NCI-H1436 (cell line): ENCODE measurements at regions not wholly inside any gene's neighbourhood (a gene's known extent, or its start where the extent isn't known, plus 50 kb on each side); places are given as distances from the start of the nearest gene placed in this dataset.
"Not testable (repeated sequence)": the region's sequence is repeated elsewhere in the genome, so short reads cannot be mapped to it uniquely, and the experiment has no call there.

Experiments
- DNase-seq: peaks from one replicate; lab custom pipeline; 2025; lab: John Stamatoyannopoulos, UW

DNA sequence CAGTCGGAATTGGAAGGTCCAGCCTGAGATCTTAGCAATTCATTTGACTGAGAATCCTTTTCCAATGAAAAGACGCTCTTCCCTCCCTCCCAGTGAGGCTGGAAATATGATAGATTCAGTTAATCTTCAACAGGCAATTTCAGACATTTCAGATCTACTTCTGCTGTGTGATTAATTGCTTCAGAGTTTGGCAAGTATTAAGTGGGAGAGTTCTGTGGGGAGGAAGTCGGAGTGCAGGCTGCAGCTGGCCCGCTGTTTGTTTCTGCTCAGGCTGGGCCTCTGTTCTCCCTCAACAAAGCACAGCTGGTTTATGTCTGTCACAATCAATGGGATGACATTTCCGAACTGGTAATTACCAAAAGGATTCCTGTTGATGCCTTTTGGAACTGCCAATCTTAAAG is 178.2 kb downstream of the NDFIP2 start:
- no peak for DNase-seq

DNA sequence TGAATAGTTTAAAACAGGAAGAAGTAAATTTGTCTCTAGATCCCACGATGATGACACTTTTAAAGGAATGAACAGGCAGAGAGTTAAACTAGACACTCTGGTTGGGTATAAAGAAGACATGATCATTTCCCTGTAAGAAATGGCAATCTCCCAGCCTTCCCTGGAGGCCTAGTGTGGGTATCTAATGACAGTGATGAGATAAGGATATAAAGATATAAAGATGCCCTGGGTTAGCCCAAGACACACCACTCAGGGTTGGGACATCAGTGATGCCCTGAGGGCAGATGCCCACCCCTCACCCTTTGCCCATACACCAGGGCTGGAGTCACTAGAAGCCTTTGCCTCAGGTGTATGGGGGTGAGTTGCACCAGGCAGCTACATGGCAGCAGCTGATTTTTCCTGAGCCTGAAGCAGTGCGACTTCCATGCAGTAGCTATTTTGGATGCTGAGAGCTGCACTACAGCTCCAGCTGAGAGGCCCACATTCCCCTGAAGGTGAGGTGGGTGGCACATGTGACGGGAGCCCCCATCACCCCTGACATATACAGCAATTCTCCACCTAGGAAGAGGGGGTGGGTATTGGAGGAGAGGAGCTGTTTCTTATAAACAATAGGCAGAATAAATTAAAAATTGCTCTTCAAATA is 177.5 kb downstream of the NDFIP2 start:
- DNase-seq = no peak

DNA sequence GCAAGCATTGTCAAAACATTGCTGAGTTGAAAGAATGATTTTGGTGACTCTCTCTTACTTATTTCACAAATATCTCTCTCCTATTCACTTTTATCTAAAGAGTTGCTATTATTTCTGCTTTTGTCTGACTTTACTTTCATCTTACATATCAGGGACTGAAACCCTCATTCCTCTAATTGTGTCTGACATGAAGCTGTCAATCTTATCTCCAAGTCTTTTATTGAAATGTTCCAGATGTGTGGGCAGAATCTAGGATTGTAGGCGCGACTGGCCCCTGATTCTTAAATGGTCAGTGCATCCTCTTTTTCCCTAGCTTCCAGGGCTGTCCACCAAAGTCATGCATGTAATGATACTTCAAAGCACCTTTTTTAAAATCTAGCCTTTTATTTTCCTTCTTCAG is 174.6 kb downstream of the NDFIP2 start:
- no peak for DNase-seq

DNA sequence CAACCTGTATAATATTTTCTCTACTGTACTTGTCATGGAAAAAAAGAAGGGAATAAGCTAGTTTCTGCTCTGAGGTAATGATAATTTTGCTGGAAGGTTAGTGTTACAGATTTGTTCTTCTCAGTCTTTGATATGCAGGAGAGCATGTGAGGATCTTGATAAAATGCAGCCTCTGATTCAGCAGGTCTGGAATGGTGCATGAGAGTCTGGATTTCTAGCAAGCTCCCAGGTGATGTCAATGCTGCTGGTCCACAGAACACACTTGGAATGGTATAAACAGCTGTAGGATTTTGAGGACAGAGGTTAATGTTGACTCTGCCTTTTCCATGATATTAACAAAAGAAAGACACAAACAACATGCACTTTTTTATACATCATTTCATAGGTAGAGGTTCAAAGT is 173.6 kb downstream of the NDFIP2 start:
- DNase-seq = no peak

DNA sequence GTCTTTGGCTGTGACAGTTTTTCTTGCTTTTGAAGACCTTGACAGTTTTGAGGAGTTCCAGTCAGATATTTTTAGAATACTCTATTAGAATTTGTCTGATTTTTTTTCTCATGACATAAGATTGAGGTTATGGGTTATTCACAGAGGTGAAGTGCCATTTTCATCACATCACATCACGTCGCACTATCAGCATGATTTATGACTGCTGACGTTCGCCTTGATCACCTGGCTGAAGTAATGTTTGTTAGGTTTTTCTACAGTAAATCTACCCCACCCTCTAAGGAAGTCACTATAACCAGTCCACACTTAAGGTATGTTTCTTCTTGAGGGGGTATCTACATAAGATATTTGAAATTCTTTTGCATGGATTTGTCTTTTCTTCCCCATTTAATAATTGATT is 169.7 kb downstream of the NDFIP2 start:
- DNase-seq = no peak

DNA sequence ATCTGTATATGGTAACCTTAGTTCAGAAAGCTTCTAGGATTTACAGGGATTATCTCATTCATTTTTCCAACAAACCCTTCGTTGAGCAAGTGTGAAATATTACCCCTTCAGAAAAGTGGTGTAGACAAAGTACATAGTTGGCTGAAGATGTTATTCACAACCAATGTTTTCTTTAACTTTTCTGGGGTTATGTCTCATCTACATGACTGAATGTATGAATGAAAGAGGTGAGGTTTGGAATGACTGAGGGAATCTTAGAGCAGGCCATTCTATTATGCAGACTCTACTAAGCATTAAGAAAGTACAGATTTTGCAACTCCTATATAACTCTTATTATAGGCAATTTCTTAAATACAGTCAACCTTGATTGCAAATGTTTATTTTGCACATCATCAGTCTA is 167.2 kb downstream of the NDFIP2 start:
- no peak for DNase-seq

DNA sequence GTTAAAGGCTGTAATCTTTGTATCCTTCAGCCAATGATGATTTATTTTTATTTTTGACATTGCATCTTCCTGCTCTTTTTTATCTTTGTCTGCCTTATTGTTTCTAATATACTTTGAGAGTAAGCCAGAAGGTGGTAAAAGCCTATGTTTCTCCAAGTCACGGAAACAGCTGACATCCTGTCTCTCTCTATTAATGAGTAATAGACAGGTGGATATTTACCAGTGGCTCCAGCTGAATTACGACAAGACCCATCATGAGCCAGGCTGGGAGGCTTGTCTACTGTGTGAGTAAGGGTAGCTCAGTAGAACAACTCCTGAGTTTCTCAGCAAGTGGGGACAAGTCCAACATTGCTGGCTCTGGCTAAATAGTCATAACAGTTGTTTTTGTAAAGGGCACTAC is 166.6 kb downstream of the NDFIP2 start:
- peak; percentile 32 for DNase-seq

DNA sequence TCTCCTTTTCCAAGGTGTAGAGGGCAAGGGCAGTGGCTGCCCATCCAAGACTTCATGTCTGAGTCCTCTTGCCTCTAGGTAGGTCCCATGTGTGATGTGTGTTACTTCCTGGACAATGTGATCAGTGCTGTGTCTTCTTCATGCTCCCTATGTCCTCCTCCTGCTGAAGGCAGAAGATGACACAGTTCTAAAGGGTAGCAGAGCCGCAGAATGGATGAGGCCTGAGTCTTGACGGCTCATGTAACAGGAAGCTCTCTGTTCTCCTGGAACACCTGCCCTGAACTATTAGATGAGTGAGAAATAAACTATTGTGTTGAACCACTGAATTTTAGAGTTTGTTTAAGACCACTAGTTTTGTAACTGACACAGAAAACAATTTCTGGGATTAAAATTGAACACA is 165.9 kb downstream of the NDFIP2 start:
- DNase-seq = no peak

DNA sequence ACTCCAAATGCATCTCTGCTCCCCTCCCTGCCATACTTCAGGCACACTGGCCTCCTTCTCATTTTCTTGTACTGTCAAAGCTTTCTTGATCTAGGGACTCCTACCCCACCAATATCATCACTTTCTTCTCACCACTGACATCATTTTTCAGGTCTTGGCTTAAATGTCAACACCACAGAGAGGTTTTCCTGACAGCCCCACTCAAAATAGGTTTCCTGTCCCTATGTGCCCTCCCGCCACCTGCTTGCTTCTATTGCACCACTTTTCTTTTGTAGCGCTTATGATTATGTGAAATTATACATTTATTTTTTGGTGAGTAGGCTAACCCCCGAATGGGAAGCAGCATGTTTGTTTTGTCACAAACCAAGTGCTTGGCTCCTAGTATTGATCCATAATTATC is 164.6 kb downstream of the NDFIP2 start:
- DNase-seq = peak; percentile 36

DNA sequence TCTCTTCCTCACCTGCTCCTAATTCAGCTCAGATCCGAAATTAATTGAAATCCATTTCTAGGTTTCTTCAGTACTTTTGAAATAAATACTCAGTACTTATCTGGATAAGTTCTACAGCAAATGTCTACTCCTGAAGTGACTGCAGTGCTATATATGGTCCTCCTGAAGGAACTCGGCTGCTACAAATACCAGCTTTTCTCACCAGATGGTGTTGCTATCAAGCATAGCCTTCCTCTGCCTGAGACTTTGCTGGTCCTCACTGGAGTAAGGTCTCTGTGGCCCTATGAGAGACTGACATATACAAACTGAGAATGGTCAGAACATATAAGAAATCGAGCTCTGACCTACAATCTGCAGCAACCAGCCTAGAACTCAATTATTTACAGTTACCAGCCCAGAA is 161.6 kb downstream of the NDFIP2 start:
- no peak for DNase-seq

DNA sequence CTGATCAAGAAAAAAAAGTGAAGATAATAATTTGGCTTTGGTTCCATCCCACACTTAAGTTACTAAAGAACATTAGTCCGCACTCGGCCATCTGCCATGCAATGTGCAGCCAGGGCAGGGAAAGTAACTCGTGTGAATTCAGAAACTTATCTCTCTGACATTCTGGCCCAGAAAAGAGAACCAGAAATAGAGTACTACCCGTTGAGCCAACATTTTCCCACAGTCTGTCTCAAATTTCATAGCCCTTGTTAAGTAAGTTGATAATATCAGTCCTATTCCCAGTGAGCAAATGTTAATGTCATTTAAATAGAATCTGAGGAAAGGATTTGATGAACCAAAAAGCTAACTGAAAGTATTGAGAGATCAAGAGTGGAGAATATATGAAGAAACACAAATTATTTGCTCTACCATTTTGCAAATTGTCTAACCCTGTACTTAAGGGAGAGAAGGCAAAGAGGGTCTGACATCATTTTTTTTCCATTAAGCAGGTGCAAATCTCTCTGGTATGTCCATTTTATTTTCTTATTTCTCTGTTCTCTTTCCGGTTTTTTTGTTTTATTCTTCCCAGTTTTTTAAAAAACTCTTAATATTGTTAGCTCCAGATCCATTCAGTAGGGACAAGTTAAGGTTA is 156.3 kb downstream of the NDFIP2 start:
- DNase-seq = no peak

DNA sequence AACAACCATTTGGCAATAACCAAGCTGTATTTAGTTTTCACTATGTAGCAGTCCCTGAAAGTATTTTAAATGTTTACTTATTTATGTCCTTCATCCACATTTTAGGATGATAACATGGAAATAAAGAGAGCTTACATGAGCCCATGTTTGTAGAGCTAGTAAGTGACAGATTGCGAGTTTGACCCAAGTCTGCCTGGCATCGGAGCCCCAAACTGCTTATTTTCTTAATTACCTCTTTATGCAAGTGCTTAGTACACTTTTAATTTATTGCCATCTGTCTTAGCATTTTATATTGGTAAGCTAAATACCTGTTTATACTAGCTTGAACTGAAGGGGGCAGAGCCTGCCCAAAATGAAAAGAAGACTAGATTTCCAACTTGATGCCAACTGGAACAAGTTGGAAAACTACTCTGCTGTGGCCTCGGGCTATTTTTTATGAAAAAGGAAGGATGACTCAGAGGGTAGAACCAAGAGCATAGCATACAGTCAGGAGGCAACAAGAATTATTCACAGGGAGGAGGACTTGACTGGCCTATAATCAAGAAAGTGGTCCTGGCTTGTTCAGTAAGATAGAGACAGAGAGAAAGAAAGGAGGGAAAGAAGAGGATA is 150.2 kb downstream of the NDFIP2 start:
- no peak for DNase-seq

DNA sequence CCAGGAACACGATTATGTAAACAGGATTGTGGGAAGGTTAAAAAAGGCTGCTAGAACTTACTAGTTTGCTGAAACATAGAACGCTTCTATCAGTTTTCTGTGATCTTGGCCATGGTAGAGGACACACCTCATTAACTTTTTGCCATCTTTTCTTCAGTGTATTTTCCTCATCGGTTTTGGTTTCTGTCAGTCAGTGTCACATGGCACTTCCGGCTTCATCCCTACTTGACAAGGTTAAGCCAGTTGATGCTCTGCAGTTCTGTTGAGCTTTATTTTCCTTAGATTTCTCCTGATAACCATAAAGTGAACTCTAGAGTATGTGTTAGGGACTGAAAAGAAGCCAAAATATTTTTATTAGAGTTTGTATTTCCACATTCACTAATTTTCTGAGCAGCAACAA is 147.5 kb downstream of the NDFIP2 start:
- DNase-seq = no peak

DNA sequence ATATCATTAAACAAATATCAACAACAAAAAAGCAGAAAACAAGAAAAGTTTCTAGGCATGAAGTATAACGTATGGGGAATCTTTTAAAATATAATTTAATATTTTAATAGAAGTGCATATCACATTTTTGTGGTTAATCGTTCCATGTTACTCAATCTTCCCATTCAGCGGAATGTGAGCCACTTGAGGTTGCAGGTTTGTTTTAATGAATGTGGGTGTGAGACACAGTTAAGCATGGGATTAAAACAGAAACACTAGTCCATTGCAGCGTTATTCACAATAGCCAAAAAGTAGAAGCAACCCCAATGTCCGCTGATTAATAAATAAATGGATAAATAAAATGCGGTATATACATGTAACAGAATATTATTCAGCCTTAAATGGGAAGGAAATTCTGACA is 146.0 kb downstream of the NDFIP2 start:
- DNase-seq = no peak

DNA sequence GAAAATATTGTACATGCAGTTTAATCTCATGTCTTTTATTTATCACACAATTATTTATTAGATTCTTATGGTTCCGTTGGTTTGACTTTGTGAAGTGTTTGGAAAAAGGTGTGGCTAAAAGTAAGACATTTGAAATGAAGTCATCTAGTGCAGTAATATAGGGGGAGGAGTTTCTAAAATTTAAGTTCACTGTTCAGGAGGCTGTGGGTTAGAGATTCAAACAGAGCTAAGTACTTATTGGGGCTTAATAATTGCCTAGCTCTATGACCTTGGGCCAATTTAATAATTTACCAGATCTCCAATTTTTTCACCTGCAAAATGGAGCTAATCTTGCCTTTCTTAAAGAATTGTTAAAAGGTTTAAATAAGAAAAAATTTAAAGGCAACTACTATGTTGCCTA is 144.6 kb downstream of the NDFIP2 start:
- no peak for DNase-seq

DNA sequence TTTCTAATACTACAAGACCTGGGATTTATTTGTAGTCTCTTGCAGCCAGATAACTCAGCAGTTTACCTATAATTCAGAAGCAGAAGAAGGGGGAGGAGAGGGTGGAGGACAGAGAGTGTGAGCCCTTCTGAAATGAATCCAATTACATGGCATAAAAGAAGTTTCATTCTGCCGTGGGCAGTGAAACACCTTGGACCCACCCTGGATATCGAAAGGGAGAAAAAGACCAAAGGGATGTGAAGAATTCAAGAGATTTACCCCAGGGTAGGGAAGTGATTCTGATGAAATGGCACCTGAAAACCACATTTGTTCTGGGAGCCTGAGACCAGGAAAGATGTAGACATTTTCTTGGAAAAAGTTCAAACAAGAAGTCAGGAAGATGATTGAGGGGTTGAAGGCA is 140.9 kb downstream of the NDFIP2 start:
- no peak for DNase-seq

DNA sequence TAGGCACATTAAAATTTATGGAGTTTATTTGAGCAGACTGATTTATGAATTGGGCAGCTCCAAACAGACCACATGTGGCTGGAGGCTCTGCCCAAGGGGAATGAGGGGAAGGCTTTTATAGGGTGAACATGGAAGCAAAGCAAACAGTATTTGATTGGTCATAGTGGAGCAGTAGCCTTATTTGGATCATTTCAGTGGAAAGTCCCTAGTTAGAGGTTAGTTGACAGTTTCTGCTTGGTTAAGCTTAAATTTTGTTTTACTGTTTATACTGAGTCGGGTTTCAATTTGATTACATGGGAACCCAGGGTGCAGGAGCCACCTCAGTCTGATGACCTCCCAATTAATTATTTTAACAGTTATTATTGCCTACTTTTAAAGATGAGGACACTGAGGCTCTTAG is 140.5 kb downstream of the NDFIP2 start:
- DNase-seq = no peak

DNA sequence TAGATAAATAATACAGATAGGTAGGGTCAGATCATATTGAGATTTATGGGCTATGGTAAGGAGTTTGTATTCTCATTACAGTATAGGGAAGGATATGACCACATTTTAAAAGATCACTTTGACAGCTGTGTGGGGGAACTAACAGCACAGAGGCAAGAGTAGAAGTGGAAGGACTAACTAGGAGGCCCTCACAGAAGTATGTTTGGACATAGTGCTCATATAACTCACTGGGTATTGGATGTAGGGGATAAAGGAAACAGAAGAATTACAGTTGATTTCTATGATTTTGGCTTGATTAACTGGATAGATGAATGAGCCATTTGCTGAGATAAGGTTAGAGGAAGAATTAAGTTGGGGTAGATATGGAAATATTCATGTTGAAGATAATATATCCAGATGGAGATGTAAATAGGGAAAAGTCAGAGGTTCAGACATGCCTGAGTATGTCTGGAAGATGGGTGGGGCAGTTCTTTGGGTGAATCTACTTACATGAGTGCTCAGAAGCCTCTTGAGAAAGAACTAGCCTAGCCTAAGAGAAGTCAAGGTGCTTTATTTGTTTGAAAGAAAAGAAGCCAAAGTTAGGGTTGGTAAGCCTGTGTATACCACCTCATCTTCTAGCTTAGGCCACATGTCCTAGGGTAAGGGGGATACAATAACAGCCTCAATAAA is 133.4 kb downstream of the NDFIP2 start:
- DNase-seq = no peak

DNA sequence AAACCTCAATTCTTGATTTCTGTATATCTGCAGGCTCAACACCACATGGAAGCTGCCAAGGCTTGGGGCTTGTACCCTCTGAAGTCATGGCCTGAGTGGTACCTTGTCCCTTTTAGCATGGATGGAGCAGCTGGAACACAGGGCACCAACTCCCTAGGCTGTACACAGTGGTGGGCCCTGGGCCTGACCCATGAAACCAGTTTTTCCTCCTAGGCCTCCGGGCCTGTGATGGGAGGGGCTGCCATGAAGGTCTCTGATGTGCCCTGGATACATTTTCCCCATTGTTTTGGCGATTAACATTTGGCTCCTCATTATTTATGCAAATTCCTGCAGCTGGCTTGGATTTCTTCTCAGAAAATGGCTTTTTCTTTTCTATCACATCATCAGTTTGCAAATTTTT is 131.6 kb downstream of the NDFIP2 start:
- no peak for DNase-seq

DNA sequence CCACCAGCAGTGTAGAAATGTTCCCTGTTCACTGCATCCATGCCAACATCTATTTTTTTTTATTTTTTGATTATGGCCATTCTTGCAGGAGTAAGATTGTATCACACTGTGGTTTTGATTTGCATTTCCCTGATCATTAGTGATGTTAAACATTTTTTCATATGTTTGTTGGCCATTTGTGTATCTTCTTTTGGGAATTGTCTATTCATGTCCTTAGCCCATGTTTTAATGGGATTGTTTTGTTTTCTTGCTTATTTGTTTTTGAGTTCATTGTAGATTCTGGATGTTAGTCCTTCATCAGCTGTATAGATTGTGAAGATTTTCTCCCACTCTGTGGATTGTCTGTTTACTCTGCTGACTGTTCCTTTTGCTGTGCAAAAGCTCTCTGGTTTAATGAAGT is 126.9 kb downstream of the NDFIP2 start:
- DNase-seq = not testable (repeated sequence)
